Psoas muscle (tissue), 7 donors: ENCODE measurements at regions not wholly inside any gene's neighbourhood (a gene's known extent, or its start where the extent isn't known, plus 50 kb on each side); places are given as distances from the start of the nearest gene placed in this dataset.
"Not testable (repeated sequence)": the region's sequence is repeated elsewhere in the genome, so short reads cannot be mapped to it uniquely, and the experiment has no call there.

Experiments used
- ATAC-seq, 4 donors: fragments of 200-7000 bp; cut with Tn5 transposase; one replicate each; pipeline ENCODE4 v1.9.1; 2020; ENCODE audit warnings: moderate library complexity in 3 of 4, mild to moderate bottlenecking in 2 of 4
- DNase-seq, 2 donors: peaks; one replicate each; pipeline ENCODE4 v3.0.0-alpha.2; 2020
- H3K27ac ChIP-seq: fragments of 200-600 bp; one replicate; pipeline ENCODE4 v1.8.0; 2022
- H3K27me3 ChIP-seq, 3 donors: fragments of 200-600 bp in 1 of 3; one replicate each; pipeline versions ENCODE4 v1.6.1 to v1.8.0; 2013 to 2022; ENCODE audit warnings: low read length in 2 of 3, mild to moderate bottlenecking in 2 of 3, moderate library complexity in 1 of 3; ENCODE audit not compliant: insufficient read depth in 3 of 3
- H3K36me3 ChIP-seq, 2 donors: fragments of 200-600 bp in 1 of 2; one replicate each; pipeline versions ENCODE4 v1.6.1 to v1.8.0; 2013 to 2022; ENCODE audit warnings: low read depth in 1 of 2, mild to moderate bottlenecking in 1 of 2, moderate library complexity in 1 of 2; ENCODE audit not compliant: insufficient read depth in 1 of 2
- H3K4me1 ChIP-seq: fragments of 200-600 bp; one replicate; pipeline ENCODE4 v1.8.0; 2022
- H3K4me3 ChIP-seq: fragments of 200-600 bp; one replicate; pipeline ENCODE4 v1.8.0; 2022; ENCODE audit warnings: mild to moderate bottlenecking
- H3K9me3 ChIP-seq: fragments of 200-600 bp; one replicate; pipeline ENCODE4 v1.8.0; 2022
- CTCF ChIP-seq: fragments of 200-600 bp; IDR thresholded peaks from one replicate; pipeline ENCODE4 v1.8.0; 2022; ENCODE audit warnings: antibody characterized with exemption
- WGBS, 3 donors: extraction: QIAGEN DNeasy Blood & Tissue Kit; methylation state at CpG; one replicate each; pipeline versions ENCODE4 v1.1.6 to v1.1.7; 2013; 5-methylcytosine and 5-hydroxymethylcytosine counted together
- intact Hi-C, 2 donors: fragments of 100-400 bp; cut with DNase I; formaldehyde crosslinking; loops; one replicate each; pipeline versions ENCODE4 v1.11.0 to v1.14.2; 2022
- donor health status: healthy with polysubstance abuse.
- donor health status: DM: no; HTN: no; CAD: no; lungs with moderate emphysema.
- donor health status: Bipolar disorder and iron deficiency.
- donor health status: healthy.
- donor health status: DM: yes; HTN: yes; CAD: no.
- donor health status: DM: no; HTN: no; CAD: no.
- donor health status: DM: yes; HTN: yes; CAD: no.

GRCh38 chr4:141331534-141332358, 111.1 kb downstream of the ZNF330 start:
- DNase-seq (no peak), ATAC-seq (no peak)
- no peaks in the 10 kb centered on the region for H3K9me3 ChIP-seq
- H3K4me1 ChIP-seq = peaks cover 22% of the 10 kb centered on the region
- TF ChIP-seq CTCF = no peak
- no peaks in the 10 kb centered on the region for H3K36me3 ChIP-seq
- H3K27ac ChIP-seq = no peak overlapping the region
- intact Hi-C loops = no loop called here
- no peak overlapping the region for H3K4me3 ChIP-seq
- no peaks in the 10 kb centered on the region for H3K27me3 ChIP-seq
- 86 to 96% (median 94%) methylated on average over 14 of the region's 14 CpGs for WGBS, 3 donors

- H3K27me3 ChIP-seq, H3K9me3 ChIP-seq, H3K36me3 ChIP-seq, ATAC-seq, intact Hi-C loops: not testable (repeated sequence)
- H3K4me1 ChIP-seq = peaks cover 22% of the 10 kb centered on the region
- H3K27ac ChIP-seq = peak overlapping the region; percentile 54
- 78 to 80% (median 79%) methylated on average over 31 to 33 of the region's 33 CpGs for WGBS, 3 donors
- peak; percentile 23 to 52 for DNase-seq
- peak overlapping the region; percentile 62 for H3K4me3 ChIP-seq
Measured at GRCh38 chr4:141332359-141333181, 111.9 kb downstream of the ZNF330 start.

- ATAC-seq (peak; percentile 60 to 84 (median 78)), DNase-seq (peak in 1 of 2 donors; percentile 30)
- intact Hi-C loops = not testable (repeated sequence)
Measured at GRCh38 chr4:141333456-141334230, 112.9 kb downstream of the ZNF330 start.

DNA sequence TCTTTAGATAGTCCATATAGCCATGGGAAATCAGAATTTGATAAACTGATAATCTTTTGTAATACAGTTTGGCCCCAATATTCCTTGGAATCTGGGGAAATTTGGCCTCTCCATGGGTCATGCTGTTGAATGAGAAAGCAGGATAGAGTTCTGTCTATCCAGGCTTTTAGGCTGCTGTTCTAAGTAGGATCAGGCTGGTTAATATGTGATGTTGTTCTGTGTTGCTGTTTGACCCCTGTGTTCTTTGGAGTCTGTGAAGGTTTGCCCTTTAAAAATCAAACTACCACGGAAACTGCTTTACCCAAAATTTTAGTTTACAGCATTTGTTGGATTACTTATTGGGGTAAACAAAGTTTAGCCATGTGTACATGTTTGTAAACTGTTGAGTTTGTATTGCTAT, 114.5 kb downstream of the ZNF330 start:
- Histone ChIP-seq H3K9me3 (no peaks in the 10 kb centered on the region), H3K4me1 (peaks cover 4% of the 10 kb centered on the region), H3K27ac (peak overlapping the region; percentile 54), H3K4me3 (no peak overlapping the region), H3K36me3 (no peaks in the 10 kb centered on the region), H3K27me3 (no peaks in the 10 kb centered on the region)
- WGBS, 3 donors = 71 to 83% (median 77%) methylated on average over 1 of the region's 1 CpG
- ATAC-seq = no peak
- DNase-seq = no peak
- no peak for TF ChIP-seq CTCF
- intact Hi-C loops = loop anchor here in 1 of 2 donors (5.0 kb wide), 1 partner anchor 302 kb away; the partner anchor contains the start of gene IL15

More at GRCh38 chr4:141333456-141334230, 112.9 kb downstream of the ZNF330 start:
- H3K36me3 ChIP-seq, H3K9me3 ChIP-seq, H3K27me3 ChIP-seq: not testable (repeated sequence)
- 10 to 36% (median 16%) methylated on average over 16 to 24 of the region's 24 CpGs for WGBS, 3 donors
- peak overlapping the region; percentile 69 for H3K27ac ChIP-seq
- H3K4me1 ChIP-seq = peaks cover 16% of the 10 kb centered on the region
- peak overlapping the region; percentile 62 for H3K4me3 ChIP-seq

GRCh38 chr4:141338238-141338637, 117.5 kb downstream of the ZNF330 start:
- Histone ChIP-seq H3K27ac (no peak overlapping the region), H3K4me3 (no peak overlapping the region), H3K27me3 (no peaks in the 10 kb centered on the region), H3K4me1 (no peaks in the 10 kb centered on the region), H3K36me3 (no peaks in the 10 kb centered on the region), H3K9me3 (no peaks in the 10 kb centered on the region)
- WGBS, 3 donors = 92 to 96% (median 93%) methylated on average over 1 of the region's 1 CpG
- no peak for TF ChIP-seq CTCF
- intact Hi-C loops = loop anchor here in 1 of 2 donors (5.0 kb wide), 1 partner anchor 299 kb away; the partner anchor contains the start of gene IL15
- ATAC-seq (no peak), DNase-seq (no peak)
